WTC11 (cell line): ENCODE measurements at regions not wholly inside any gene's neighbourhood (a gene's known extent, or its start where the extent isn't known, plus 50 kb on each side); places are given as distances from the start of the nearest gene placed in this dataset.

Source experiments
- ATAC-seq: fragments of 200-7000 bp; cut with Tn5 transposase; 2 replicates; pipeline ENCODE4 v1.10.0; 2021; ENCODE audit warnings: mild to moderate bottlenecking, moderate library complexity
- CTCF ChIA-PET: fragments of 300-600 bp; sonication (Branson Sonifier 250); formaldehyde crosslinking; loops from one replicate; lab custom pipeline; 2021; ENCODE audit warnings: antibody characterized with exemption; lab: Charles Lee
- POLR2A ChIA-PET: fragments of 350-600 bp; sonication (Branson Sonifier 250); formaldehyde crosslinking; loops from one replicate; lab custom pipeline; 2021; ENCODE audit warnings: antibody characterized with exemption; lab: Charles Lee
- DNase-seq: peaks from one replicate; pipeline ENCODE4 v3.0.0; 2021; ENCODE audit warnings: low spot score
- H3K27ac Mint-ChIP-seq: 2 replicates; pipeline ENCODE4 v1.8.0; 2021; ENCODE audit warnings: mixed read lengths
- H3K27me3 Mint-ChIP-seq: 2 replicates; pipeline ENCODE4 v1.8.0; 2021; ENCODE audit warnings: low read depth, mild to moderate bottlenecking, moderate library complexity, mixed read lengths
- H3K36me3 Mint-ChIP-seq: 2 replicates; pipeline ENCODE4 v1.8.0; 2021; ENCODE audit warnings: mixed read lengths
- H3K4me1 Mint-ChIP-seq: 2 replicates; pipeline ENCODE4 v1.8.0; 2022; ENCODE audit warnings: mixed read lengths
- H3K4me3 Mint-ChIP-seq: 2 replicates; pipeline ENCODE4 v1.8.0; 2021; ENCODE audit warnings: mild to moderate bottlenecking, moderate library complexity, mixed read lengths
- H3K9me3 Mint-ChIP-seq: 2 replicates; pipeline ENCODE4 v1.8.0; 2021; ENCODE audit warnings: mixed read lengths
- CBFB ChIP-seq: sonication (generic); formaldehyde crosslinking; IDR thresholded peaks from 2 replicates; pipeline ENCODE4 v1.8.1; 2022; ENCODE audit warnings: mild to moderate bottlenecking, low read depth, missing genetic modification reagents
- CREM ChIP-seq: sonication (generic); formaldehyde crosslinking; IDR thresholded peaks from 2 replicates; pipeline ENCODE4 v1.8.1; 2022; ENCODE audit warnings: mild to moderate bottlenecking, missing genetic modification reagents, moderate library complexity
- E2F5 ChIP-seq: sonication (generic); formaldehyde crosslinking; IDR thresholded peaks from 2 replicates; pipeline ENCODE4 v1.8.1; 2022; ENCODE audit warnings: mild to moderate bottlenecking, moderate library complexity, missing genetic modification reagents
- GRHL2 ChIP-seq: fragments of 250-450 bp; sonication (Bioruptor Pico); IDR thresholded peaks from 2 replicates; pipeline ENCODE4 v1.8.0; 2022; ENCODE audit warnings: mild to moderate bottlenecking, moderate library complexity; ENCODE audit not compliant: insufficient replicate concordance, severe bottlenecking
- HMGA2 ChIP-seq: fragments of 250-450 bp; sonication (Bioruptor Pico); IDR thresholded peaks from 2 replicates; pipeline ENCODE4 v1.4.0; 2021; ENCODE audit warnings: mild to moderate bottlenecking, moderate library complexity
- IRF1 ChIP-seq: sonication (generic); formaldehyde crosslinking; IDR thresholded peaks from 2 replicates; pipeline ENCODE4 v1.8.0; 2023; ENCODE audit warnings: missing genetic modification reagents
- MAX ChIP-seq: sonication (generic); formaldehyde crosslinking; IDR thresholded peaks from 2 replicates; pipeline ENCODE4 v1.8.0; 2022; ENCODE audit warnings: mild to moderate bottlenecking, missing genetic modification reagents
- NFYB ChIP-seq: sonication (generic); formaldehyde crosslinking; conservative IDR thresholded peaks from 2 replicates; pipeline ENCODE4 v1.8.0; 2022; ENCODE audit warnings: low read depth, missing genetic modification reagents
- PREB ChIP-seq: sonication (generic); formaldehyde crosslinking; IDR thresholded peaks from 2 replicates; pipeline ENCODE4 v1.8.1; 2022; ENCODE audit warnings: mild to moderate bottlenecking, missing genetic modification reagents, moderate library complexity, borderline replicate concordance
- USF2 ChIP-seq: sonication (generic); formaldehyde crosslinking; IDR thresholded peaks from 2 replicates; pipeline ENCODE4 v1.8.1; 2023; ENCODE audit warnings: mild to moderate bottlenecking, missing genetic modification reagents, moderate library complexity
- ZNF138 ChIP-seq: sonication (generic); formaldehyde crosslinking; conservative IDR thresholded peaks from 2 replicates; pipeline ENCODE4 v1.8.1; 2022; ENCODE audit warnings: mild to moderate bottlenecking, moderate library complexity, missing genetic modification reagents
- ZNF263 ChIP-seq: sonication (generic); formaldehyde crosslinking; IDR thresholded peaks from 2 replicates; pipeline ENCODE4 v1.8.1; 2022; ENCODE audit warnings: low read depth, mild to moderate bottlenecking, moderate library complexity, missing genetic modification reagents
- ZNF512 ChIP-seq: sonication (generic); formaldehyde crosslinking; IDR thresholded peaks from 2 replicates; pipeline ENCODE4 v1.8.1; 2022; ENCODE audit warnings: missing genetic modification reagents, borderline replicate concordance
- ZNF671 ChIP-seq: fragments of 250-450 bp; sonication (Bioruptor Pico); IDR thresholded peaks from 2 replicates; pipeline ENCODE4 v1.8.0; 2021; ENCODE audit warnings: mild to moderate bottlenecking
- TF ChIP-seq, protein P1 (sequence below): fragments of 250-450 bp; sonication (Bioruptor Pico); IDR thresholded peaks from 2 replicates; pipeline ENCODE4 v1.9.0; 2021; ENCODE audit warnings: moderate library complexity, mild to moderate bottlenecking, inconsistent platforms, borderline replicate concordance
- TF ChIP-seq, protein P2 (sequence below): sonication (generic); formaldehyde crosslinking; IDR thresholded peaks from 2 replicates; pipeline ENCODE4 v1.8.0; 2022; ENCODE audit warnings: mild to moderate bottlenecking, missing genetic modification reagents
- TF ChIP-seq, protein P3 (sequence below): fragments of 250-450 bp; sonication (Bioruptor Pico); IDR thresholded peaks from 2 replicates; pipeline ENCODE4 v2.1.2; 2022; ENCODE audit warnings: mild to moderate bottlenecking, moderate library complexity

GRCh38 chr3:152607179-152607578, 227.8 kb upstream of the P2RY1 start:
- H3K9me3 Mint-ChIP-seq, result peaks cover 21% of the 10 kb centered on the region
- no peak for ATAC-seq
- peaks cover 23% of the 10 kb centered on the region for H3K36me3 Mint-ChIP-seq
- H3K27me3 Mint-ChIP-seq, result no peaks in the 10 kb centered on the region; the same call in 1 of the 2 replicates
- POLR2A ChIA-PET, result no interaction called here
- H3K4me3 Mint-ChIP-seq, result no peak overlapping the region
- H3K27ac Mint-ChIP-seq, result no peak overlapping the region
- TF ChIP-seq ZNF512 (CRISPR knock-in tag), result no peak
- no peak for TF ChIP-seq MAX (CRISPR knock-in tag)
- no peak for TF ChIP-seq IRF1
- TF ChIP-seq CREM (CRISPR knock-in tag), result no peak
- CTCF ChIA-PET, result no interaction called here
- DNase-seq, result no peak
- H3K4me1 Mint-ChIP-seq, result peaks cover 58% of the 10 kb centered on the region

GRCh38 chr3:152608696-152609594, 226.0 kb upstream of the P2RY1 start:
- no peaks in the 10 kb centered on the region; the same call in 1 of the 2 replicates for H3K27me3 Mint-ChIP-seq

GRCh38 chr3:152609891-152610290, 225.0 kb upstream of the P2RY1 start:
- peaks cover 8% of the 10 kb centered on the region for H3K36me3 Mint-ChIP-seq
- ChIA-PET CTCF (interaction anchor here (0.7 to 1.3 kb wide), 3 partner anchors 85 to 1464 kb away, joined by 4 to 6 read pairs (median 5); no protein-coding TSS in a partner anchor), POLR2A (interaction anchor here (0.5 to 2.6 kb wide), 2 partner anchors 22 to 225 kb away, joined by 4 to 10 read pairs; partner anchors contain the start of gene P2RY1)
- H3K27me3 Mint-ChIP-seq, result no peaks in the 10 kb centered on the region
- H3K27ac Mint-ChIP-seq, result peak overlapping the region; percentile 98
- H3K4me3 Mint-ChIP-seq, result peak overlapping the region; percentile 12; the same call in 1 of the 2 replicates
- H3K9me3 Mint-ChIP-seq, result peaks cover 10% of the 10 kb centered on the region
- H3K4me1 Mint-ChIP-seq, result peaks cover 53% of the 10 kb centered on the region
- ATAC-seq (peak; percentile 75), DNase-seq (no peak)
- TF ChIP-seq E2F5 (CRISPR knock-in tag) (no peak), HMGA2 (CRISPR knock-in tag) (no peak), ZNF138 (no peak), PREB (no peak)
- TF ChIP-seq, protein P1, sequence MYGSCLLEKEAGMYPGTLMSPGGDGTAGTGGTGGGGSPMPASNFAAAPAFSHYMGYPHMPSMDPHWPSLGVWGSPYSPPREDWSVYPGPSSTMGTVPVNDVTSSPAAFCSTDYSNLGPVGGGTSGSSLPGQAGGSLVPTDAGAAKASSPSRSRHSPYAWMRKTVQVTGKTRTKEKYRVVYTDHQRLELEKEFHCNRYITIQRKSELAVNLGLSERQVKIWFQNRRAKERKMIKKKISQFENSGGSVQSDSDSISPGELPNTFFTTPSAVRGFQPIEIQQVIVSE (CRISPR knock-in tag), result no peak
- TF ChIP-seq, protein P2, sequence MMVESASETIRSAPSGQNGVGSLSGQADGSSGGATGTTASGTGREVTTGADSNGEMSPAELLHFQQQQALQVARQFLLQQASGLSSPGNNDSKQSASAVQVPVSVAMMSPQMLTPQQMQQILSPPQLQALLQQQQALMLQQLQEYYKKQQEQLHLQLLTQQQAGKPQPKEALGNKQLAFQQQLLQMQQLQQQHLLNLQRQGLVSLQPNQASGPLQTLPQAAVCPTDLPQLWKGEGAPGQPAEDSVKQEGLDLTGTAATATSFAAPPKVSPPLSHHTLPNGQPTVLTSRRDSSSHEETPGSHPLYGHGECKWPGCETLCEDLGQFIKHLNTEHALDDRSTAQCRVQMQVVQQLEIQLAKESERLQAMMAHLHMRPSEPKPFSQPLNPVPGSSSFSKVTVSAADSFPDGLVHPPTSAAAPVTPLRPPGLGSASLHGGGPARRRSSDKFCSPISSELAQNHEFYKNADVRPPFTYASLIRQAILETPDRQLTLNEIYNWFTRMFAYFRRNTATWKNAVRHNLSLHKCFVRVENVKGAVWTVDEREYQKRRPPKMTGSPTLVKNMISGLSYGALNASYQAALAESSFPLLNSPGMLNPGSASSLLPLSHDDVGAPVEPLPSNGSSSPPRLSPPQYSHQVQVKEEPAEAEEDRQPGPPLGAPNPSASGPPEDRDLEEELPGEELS, result no peak; the same call in 1 of the 2 replicates

More at GRCh38 chr3:152608696-152609594, 226.0 kb upstream of the P2RY1 start:
- CTCF ChIA-PET, result interaction anchor here (1.3 kb wide), 1 partner anchor 84 kb away, joined by 4 read pairs; no protein-coding TSS in a partner anchor
- POLR2A ChIA-PET, result interaction anchor here (2.6 kb wide), 1 partner anchor 226 kb away, joined by 10 read pairs; the partner anchor contains the start of gene P2RY1
- H3K27ac Mint-ChIP-seq, result peak overlapping the region; percentile 98
- no peak overlapping the region for H3K4me3 Mint-ChIP-seq
- no peak for TF ChIP-seq ZNF263 (CRISPR knock-in tag)
- TF ChIP-seq NFYB (CRISPR knock-in tag), result no peak
- TF ChIP-seq ZNF671 (CRISPR knock-in tag), result no peak
- TF ChIP-seq GRHL2 (CRISPR knock-in tag), result no peak
- TF ChIP-seq, protein P3, sequence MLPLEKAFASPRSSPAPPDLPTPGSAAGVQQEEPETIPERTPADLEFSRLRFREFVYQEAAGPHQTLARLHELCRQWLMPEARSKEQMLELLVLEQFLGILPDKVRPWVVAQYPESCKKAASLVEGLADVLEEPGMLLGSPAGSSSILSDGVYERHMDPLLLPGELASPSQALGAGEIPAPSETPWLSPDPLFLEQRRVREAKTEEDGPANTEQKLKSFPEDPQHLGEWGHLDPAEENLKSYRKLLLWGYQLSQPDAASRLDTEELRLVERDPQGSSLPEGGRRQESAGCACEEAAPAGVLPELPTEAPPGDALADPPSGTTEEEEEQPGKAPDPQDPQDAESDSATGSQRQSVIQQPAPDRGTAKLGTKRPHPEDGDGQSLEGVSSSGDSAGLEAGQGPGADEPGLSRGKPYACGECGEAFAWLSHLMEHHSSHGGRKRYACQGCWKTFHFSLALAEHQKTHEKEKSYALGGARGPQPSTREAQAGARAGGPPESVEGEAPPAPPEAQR (CRISPR knock-in tag), result no peak
- no peak for TF ChIP-seq USF2 (CRISPR knock-in tag)
- TF ChIP-seq CBFB (CRISPR knock-in tag), result no peak
- H3K36me3 Mint-ChIP-seq, result peaks cover 17% of the 10 kb centered on the region
- ATAC-seq (no peak), DNase-seq (no peak)
- peaks cover 53% of the 10 kb centered on the region for H3K4me1 Mint-ChIP-seq
- peaks cover 16% of the 10 kb centered on the region for H3K9me3 Mint-ChIP-seq
